Neuron (in vitro differentiated cells): ENCODE measurements at regions not wholly inside any gene's neighbourhood (a gene's known extent, or its start where the extent isn't known, plus 50 kb on each side); places are given as distances from the start of the nearest gene placed in this dataset.

ENCODE experiments used
- H2AFZ ChIP-seq: one replicate; pipeline ENCODE4 v1.6.1; 2013; ENCODE audit warnings: low read depth, mild to moderate bottlenecking, inconsistent platforms, low read length, moderate library complexity
- H3K27me3 ChIP-seq: one replicate; pipeline ENCODE4 v1.6.1; 2013; ENCODE audit warnings: low read length; ENCODE audit not compliant: insufficient read depth
- H3K36me3 ChIP-seq: one replicate; pipeline ENCODE4 v1.6.1; 2013; ENCODE audit warnings: low read length; ENCODE audit not compliant: insufficient read depth
- H3K4me1 ChIP-seq: one replicate; pipeline ENCODE4 v1.6.1; 2013; ENCODE audit warnings: low read length; ENCODE audit not compliant: insufficient read depth
- H3K4me3 ChIP-seq: 2 replicates; pipeline ENCODE4 v1.5.1; 2013; ENCODE audit warnings: mild to moderate bottlenecking, low read length, moderate library complexity
- H3K9me3 ChIP-seq: one replicate; pipeline ENCODE4 v1.6.1; 2013; ENCODE audit warnings: low read length

DNA sequence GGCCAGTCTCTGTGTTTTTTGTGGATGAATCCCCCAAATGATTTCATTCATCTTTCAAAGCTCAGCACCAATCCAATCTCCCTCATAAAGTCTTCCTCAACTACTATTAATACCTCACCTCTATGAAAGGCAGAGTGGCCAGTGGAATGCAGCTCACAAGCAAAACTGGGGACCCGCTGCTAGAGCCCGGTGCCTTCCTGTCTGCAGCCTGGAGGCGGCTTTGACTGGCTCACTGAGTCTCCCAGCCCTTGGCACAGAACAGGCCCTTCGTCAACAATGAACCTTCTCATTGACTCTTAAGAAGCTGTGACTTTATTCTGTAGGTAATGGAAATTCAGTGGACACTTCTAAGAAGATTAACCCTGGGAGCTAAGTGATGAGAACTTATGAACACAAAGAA is 86.8 kb upstream of the RAB4A start:
- Histone ChIP-seq H3K4me3 (no peak overlapping the region), H2AFZ (no peak overlapping the region), H3K36me3 (no peaks in the 10 kb centered on the region), H3K9me3 (no peaks in the 10 kb centered on the region), H3K27me3 (peaks cover 8% of the 10 kb centered on the region), H3K4me1 (no peaks in the 10 kb centered on the region)

DNA sequence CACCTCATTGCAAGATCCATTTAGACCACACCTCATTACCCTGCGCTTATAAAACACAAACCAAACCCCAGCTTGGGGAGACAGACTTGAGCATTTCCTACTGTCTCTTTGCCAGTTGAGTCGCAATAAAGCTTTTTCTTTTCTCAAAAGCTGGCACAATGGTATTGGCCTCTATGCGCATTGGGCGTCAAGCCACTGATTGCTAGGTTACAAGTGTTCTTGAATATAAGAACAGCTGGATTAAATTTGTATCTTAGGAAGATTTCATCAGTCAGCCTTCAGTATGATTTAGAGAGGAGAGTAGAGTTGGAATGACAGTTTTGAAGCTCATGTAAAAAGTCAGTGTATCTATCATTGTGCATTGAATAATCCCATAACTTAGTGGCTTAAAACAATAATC is 84.9 kb upstream of the RAB4A start:
- no peaks in the 10 kb centered on the region for H3K4me1 ChIP-seq
- H2AFZ ChIP-seq = no peak overlapping the region
- H3K9me3 ChIP-seq = no peaks in the 10 kb centered on the region
- H3K27me3 ChIP-seq = peaks cover 8% of the 10 kb centered on the region
- H3K36me3 ChIP-seq = no peaks in the 10 kb centered on the region
- no peak overlapping the region for H3K4me3 ChIP-seq

DNA sequence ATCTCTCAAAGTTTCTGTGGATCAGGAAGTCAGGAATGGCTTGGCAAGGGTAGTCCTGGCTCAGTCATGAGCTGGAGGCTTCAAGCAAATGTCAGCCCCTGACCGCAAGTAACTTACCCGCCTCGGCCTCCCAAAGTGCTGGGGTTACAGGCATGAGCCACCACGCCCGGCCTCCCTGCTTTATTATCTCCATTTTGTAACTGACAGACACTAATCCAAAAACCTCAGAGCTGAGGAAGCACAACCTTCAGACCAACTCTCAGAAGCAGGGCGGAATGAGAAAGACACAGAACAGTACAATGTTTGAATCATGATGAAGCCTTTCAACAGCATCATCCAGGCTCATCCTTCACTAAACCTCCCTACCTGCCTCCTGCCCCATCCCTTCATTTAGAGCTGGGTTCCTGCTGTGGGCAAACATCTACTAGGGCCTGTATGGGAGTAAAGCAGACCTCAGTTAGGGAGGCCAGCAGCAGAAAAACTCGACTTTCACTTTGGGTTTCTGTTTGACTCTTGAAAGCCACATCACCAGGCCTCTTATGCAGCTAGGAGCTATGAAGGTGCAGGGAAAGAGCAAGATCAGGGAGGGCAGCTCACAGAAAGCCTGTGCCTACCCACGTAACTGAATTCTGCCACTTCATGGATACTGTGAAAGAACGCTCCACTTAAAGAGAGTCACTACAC is 84.4 kb upstream of the RAB4A start:
- Histone ChIP-seq H2AFZ (no peak overlapping the region), H3K4me3 (no peak overlapping the region), H3K4me1 (no peaks in the 10 kb centered on the region), H3K9me3 (no peaks in the 10 kb centered on the region), H3K27me3 (peaks cover 8% of the 10 kb centered on the region), H3K36me3 (no peaks in the 10 kb centered on the region)

DNA sequence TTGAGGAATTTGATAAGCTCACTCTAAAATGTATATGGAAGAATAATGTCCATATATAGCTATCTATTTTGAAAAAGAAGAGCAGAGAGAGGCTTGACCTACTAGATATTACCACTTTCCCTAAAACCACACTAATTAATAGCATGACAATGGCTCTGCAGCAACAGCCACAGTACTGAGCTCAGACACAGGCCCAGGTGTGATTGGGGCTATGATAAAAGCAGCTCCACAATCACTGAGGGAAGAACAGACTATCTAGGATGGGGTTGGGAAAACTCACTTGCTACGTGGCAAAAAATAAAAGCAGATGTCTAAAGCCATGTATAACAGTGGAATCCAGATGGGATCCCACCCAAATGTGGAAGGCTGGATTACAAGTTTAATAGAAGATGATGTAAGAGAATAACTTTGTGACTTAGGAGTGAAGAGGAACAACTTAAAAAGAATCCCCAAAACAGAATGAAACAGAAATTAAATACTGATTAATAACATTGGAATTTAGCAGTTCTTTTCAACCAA is 80.8 kb upstream of the RAB4A start:
- H3K4me1 ChIP-seq = no peaks in the 10 kb centered on the region
- H2AFZ ChIP-seq = no peak overlapping the region
- no peak overlapping the region for H3K4me3 ChIP-seq
- H3K9me3 ChIP-seq = no peaks in the 10 kb centered on the region
- H3K27me3 ChIP-seq = peaks cover 3% of the 10 kb centered on the region
- H3K36me3 ChIP-seq = no peaks in the 10 kb centered on the region

DNA sequence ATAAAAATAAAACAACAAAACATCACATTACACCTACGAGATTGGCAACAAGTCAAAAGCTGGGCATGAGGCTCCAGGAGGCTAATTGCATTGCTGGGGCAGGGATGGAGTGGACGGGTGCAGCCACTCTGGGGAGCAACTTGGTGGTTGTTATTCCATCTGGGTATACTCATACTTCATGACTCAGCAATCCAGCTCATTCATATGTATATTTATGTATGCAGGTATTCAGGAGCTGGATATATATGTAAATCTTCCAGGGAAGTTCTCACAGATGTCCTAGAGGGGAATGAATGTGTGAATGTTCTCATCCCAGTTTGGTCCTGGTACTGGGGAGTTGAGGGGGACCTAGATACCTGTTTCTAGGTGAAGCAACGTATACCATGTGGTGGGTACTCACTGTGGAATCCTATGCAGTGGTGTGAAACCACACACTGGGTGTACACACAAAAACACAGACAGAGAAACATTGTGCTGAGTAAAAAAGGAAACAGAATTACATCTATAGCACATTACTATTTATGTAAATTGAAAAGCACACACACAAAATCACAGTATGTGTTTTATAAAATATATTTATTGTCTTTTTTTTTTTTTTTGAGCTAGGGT is 79.7 kb upstream of the RAB4A start:
- no peak overlapping the region for H2AFZ ChIP-seq
- peaks cover 3% of the 10 kb centered on the region for H3K27me3 ChIP-seq
- no peak overlapping the region for H3K4me3 ChIP-seq
- H3K9me3 ChIP-seq = no peaks in the 10 kb centered on the region
- no peaks in the 10 kb centered on the region for H3K4me1 ChIP-seq
- no peaks in the 10 kb centered on the region for H3K36me3 ChIP-seq

DNA sequence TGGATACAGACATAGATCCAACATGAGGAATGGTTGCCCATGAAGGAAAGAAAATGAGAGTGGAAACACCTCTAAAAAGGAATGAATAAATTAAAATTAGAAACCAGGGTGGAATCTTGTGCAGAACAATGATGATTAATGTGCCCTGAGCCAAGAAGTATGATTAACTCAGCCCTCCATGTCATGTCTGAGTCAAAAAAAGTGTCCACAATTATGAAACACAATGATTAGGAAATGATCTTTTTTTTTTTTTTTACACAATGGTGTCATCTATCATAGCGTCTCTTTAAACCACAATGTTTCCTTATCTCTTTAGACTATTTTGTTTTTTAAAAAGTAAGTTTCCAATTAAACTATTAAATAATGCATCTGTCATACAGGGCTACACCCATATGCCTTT is 78.9 kb upstream of the RAB4A start:
- no peak overlapping the region for H2AFZ ChIP-seq
- H3K4me3 ChIP-seq = no peak overlapping the region
- H3K4me1 ChIP-seq = no peaks in the 10 kb centered on the region
- no peaks in the 10 kb centered on the region for H3K27me3 ChIP-seq
- no peaks in the 10 kb centered on the region for H3K36me3 ChIP-seq
- no peaks in the 10 kb centered on the region for H3K9me3 ChIP-seq

DNA sequence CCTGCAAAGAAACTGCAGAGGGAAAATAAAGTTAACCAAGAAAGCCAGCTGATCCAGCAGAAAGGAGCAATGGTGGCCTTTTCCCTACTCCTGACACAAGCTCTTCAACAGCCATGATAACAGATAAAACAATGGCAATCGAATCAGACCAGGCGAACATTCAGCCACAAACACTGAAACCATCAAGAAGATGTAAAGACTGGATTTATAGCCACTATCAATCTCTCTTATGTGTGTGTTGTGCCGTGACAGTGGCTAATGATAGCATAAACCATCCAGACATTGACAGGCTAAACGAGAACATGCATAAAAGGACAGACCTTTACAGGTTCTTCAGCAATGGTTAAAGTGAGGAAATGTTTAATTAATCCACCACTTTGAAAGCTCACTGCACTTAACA is 78.1 kb upstream of the RAB4A start:
- no peaks in the 10 kb centered on the region for H3K9me3 ChIP-seq
- no peaks in the 10 kb centered on the region for H3K27me3 ChIP-seq
- H3K4me3 ChIP-seq = no peak overlapping the region
- H3K36me3 ChIP-seq = no peaks in the 10 kb centered on the region
- H3K4me1 ChIP-seq = no peaks in the 10 kb centered on the region
- no peak overlapping the region for H2AFZ ChIP-seq

DNA sequence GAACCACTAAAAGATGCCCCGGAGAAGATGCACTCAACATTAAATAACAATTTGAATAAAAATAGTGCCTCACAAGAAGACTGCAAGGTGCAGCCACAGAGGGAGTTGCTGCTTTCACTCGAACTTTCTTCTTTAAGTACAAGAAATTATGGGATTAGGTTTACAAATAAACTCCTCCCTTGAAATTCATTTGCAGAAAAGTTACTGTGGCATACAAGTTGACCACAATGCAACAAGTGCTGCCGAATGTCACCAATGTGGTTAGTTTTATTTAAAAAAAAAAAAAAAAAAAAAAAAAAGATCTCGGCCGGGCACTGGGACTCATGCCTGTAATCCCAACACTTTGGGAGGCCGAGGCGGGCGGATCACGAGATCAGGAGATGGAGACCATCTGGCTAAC is 76.8 kb upstream of the RAB4A start:
- Histone ChIP-seq H2AFZ (no peak overlapping the region), H3K36me3 (no peaks in the 10 kb centered on the region), H3K4me1 (no peaks in the 10 kb centered on the region), H3K9me3 (no peaks in the 10 kb centered on the region), H3K4me3 (no peak overlapping the region), H3K27me3 (no peaks in the 10 kb centered on the region)

DNA sequence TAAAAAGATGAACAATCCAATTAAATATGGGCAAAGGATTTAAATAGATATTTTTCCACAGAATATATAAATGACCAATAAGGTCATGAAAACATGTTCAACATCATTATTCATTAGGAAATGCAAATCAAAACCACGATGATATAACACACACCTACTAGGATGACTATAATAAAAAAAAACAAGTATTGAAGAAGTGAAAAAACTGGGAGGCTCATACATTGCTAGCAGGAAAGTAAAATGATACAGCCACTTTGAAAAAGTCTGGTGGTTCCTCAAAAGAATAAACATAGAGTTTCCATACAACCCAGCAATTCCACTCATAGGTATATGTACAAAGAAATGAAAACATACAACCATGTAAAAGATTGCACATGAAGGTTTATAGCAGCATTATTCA is 75.7 kb upstream of the RAB4A start:
- H3K27me3 ChIP-seq = no peaks in the 10 kb centered on the region
- no peaks in the 10 kb centered on the region for H3K9me3 ChIP-seq
- no peak overlapping the region for H3K4me3 ChIP-seq
- H3K4me1 ChIP-seq = no peaks in the 10 kb centered on the region
- H2AFZ ChIP-seq = no peak overlapping the region
- H3K36me3 ChIP-seq = no peaks in the 10 kb centered on the region

DNA sequence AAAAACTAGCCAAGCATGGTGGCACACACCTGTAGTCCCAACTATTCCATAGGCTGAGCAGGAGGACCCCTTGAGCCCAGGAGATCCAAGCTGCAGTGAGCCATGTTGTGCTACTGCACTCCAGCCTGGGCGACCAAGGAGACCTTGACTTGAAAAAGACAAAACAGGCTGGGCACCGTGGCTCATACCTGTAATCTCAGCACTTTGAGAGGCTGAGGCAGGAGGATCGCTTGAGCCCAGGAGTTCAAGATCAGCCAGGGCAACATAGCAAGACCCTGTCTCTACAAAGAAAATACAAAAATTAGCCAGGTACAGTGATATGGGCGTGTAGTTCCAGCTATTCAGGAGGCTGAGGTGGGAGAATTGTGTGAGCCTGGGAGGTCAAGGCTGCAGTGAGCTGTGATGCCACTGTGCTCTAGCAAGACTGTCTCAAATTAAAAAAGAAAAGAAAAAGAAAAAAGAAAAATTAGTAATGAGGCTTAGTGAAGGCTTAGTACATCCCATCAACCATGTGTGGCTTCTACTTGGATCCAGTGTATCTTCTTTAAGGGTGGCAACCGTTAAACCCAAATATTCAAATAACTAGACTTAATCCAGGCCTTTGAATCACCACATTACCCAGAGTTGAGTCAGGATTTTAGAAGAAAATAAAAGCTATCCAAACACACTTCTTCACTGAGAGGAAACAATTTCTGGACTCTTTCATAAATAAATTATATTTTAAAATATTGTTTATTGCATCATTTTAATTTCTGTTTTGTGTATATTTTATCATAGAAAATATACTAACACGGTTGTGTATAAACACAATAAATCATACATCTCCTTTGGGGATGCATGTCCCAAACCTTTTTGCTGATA is 74.3 kb upstream of the RAB4A start:
- H3K27me3 ChIP-seq = no peaks in the 10 kb centered on the region
- H2AFZ ChIP-seq = no peak overlapping the region
- H3K4me3 ChIP-seq = no peak overlapping the region
- H3K4me1 ChIP-seq = no peaks in the 10 kb centered on the region
- H3K9me3 ChIP-seq = no peaks in the 10 kb centered on the region
- no peaks in the 10 kb centered on the region for H3K36me3 ChIP-seq

DNA sequence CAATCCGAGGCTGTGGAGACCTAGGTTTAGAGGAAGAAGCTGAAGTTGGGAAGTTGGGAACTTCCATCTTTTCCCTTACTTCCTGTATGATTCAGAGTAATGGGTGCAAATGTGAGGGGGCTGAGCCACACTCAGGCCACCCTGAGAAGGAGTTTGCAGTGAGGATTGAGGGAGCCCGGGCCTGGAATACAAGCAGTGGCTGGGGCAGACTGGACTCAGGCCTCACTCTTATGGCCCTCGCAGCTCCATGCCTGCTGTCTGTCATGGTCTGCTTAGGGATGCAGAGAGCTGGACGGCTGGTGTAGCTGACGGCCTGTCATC is 73.7 kb upstream of the RAB4A start:
- Histone ChIP-seq H3K27me3 (no peaks in the 10 kb centered on the region), H3K9me3 (no peaks in the 10 kb centered on the region), H3K4me1 (no peaks in the 10 kb centered on the region), H3K36me3 (no peaks in the 10 kb centered on the region), H2AFZ (no peak overlapping the region), H3K4me3 (no peak overlapping the region)

DNA sequence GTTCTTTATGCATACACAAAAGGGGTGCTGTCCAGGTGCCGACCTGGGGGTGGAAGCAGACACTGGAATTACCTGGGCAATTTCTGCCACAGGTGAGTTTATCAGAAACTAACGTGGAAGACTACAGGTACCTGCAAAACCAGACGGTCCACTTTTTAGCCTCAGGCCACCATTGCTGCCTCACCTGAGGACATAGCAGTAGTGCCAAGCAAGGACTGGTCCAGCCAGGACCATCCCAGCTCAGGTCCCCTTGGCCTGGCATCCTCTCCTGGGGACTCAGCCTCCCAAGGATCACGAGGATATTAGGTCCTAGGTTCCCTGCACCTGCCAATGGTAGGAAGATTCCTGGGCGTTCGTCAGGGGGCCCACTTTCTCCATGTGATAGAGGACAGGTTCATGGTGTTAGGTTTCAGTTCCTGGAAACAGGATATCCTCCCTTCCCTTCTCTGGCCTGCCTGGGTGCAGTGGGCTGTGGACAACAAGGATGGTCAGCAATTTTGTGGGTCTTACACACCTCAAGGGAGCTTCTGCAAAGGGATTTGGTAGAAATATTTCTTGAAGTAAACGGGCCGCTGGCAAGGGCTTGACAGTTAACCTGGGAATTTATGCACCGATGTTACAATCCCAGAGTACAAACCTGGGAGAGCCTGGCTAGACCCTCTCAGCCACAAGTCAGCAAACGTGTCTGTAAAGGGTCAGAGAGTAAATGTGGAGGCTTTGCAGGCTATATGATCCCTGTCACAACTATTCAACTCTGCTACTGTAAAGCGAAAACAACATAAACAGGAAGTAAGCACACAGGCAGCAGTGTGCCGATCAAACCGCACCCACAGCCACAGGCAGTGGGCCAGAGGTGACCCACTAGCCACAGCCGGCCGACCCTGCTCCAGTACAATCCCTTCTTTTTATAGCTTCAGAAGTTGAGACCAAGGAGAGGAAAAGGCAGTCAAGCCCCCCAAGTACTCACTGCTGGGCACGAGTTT is 71.4 kb upstream of the RAB4A start:
- Histone ChIP-seq H2AFZ (no peak overlapping the region), H3K9me3 (no peaks in the 10 kb centered on the region), H3K27me3 (no peaks in the 10 kb centered on the region), H3K36me3 (no peaks in the 10 kb centered on the region), H3K4me1 (no peaks in the 10 kb centered on the region), H3K4me3 (no peak overlapping the region)
